GM10266 (cell line): ENCODE measurements at regions not wholly inside any gene's neighbourhood (a gene's known extent, or its start where the extent isn't known, plus 50 kb on each side); places are given as distances from the start of the nearest gene placed in this dataset.

Source experiments
- DNase-seq: peaks from one replicate; pipeline ENCODE4 v3.0.0; 2012; ENCODE audit errors: extremely low spot score
- TF ChIP-seq, protein P1 (sequence below): IDR thresholded peaks from 2 replicates; pipeline ENCODE4 v1.5.1; 2012; ENCODE audit warnings: mild to moderate bottlenecking, low read depth; ENCODE audit not compliant: control insufficient read depth, insufficient read depth; ENCODE audit errors: missing control alignments

DNA sequence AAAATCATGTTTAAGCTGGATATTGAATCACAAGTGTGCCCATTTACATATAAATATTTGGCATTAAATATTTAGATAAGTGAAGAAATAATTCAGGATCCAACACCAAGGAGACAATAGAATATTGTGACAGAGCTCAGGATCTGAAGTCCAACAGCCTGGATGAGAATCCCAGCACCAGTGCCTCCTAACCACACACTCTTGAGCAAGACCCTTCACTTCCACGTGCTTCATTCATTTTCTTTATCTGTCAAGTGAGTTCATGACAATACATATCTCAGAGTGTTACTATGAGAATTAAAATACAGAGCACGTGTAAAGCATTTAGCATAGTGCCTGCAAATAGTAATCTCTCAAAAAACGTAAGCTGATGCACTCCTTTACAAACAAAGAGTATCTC, 78.4 kb upstream of the IKZF1 start:
- DNase-seq: no peak
- TF ChIP-seq, protein P1, sequence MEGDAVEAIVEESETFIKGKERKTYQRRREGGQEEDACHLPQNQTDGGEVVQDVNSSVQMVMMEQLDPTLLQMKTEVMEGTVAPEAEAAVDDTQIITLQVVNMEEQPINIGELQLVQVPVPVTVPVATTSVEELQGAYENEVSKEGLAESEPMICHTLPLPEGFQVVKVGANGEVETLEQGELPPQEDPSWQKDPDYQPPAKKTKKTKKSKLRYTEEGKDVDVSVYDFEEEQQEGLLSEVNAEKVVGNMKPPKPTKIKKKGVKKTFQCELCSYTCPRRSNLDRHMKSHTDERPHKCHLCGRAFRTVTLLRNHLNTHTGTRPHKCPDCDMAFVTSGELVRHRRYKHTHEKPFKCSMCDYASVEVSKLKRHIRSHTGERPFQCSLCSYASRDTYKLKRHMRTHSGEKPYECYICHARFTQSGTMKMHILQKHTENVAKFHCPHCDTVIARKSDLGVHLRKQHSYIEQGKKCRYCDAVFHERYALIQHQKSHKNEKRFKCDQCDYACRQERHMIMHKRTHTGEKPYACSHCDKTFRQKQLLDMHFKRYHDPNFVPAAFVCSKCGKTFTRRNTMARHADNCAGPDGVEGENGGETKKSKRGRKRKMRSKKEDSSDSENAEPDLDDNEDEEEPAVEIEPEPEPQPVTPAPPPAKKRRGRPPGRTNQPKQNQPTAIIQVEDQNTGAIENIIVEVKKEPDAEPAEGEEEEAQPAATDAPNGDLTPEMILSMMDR: no peak

DNA sequence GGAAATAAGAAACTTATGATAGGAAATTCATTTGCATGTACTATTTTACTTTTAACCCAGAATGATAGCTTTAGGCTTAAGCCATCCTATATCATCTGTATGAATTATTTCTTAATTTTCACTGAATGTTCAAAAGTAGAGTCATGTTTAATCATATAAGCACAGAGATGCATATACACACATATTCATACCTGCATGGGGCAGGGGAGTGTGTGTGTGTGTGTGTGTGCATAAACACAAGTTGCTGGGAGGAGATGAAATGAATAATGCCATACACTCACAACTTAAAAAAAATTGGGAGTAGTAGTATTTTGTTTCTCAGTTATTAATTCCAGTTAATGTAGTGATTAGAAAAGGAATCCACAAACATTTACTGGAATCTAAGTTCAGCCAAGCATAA, 83.1 kb upstream of the IKZF1 start:
- TF ChIP-seq, protein P1: no peak
- DNase-seq: no peak

DNA sequence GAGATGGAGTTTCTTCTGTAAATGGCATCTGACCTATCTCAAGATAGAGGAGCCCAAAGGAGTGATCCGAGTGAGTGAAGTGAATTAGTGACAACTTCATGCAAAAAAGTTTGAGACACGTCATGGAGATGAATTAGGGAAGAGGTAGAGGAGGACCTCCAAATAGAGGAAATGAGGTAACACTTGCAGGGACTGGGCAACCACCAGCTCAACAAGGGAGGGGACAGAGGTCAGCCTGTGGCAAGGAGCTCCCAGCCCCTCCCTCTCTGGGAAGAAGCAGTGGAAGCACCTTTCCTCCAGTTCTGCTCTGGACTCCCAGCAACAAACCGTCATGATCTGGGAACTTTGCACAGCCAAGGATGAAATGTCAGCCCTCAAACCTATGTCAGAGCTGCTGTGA, 83.5 kb upstream of the IKZF1 start:
- DNase-seq: no peak
- TF ChIP-seq, protein P1: no peak

DNA sequence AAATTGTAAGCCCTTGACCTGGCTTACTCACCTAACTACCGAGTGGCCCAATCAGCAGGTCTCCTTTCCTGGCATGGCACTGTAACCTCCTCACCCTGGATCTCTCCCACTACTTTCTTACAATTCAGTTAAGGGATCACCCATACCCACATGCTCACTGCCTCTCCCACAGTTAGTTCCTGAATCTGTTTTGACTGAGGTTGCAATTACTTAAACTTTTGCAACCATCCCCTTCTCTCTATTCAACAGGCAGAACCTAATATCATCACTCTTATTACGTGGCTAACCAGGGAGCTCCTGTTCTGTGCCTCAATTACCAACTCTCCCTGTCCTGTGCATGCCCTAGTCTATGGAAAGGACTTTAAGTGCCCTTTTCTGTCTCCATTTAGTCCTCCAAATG, 84.2 kb upstream of the IKZF1 start:
- TF ChIP-seq, protein P1: no peak
- no peak for DNase-seq

DNA sequence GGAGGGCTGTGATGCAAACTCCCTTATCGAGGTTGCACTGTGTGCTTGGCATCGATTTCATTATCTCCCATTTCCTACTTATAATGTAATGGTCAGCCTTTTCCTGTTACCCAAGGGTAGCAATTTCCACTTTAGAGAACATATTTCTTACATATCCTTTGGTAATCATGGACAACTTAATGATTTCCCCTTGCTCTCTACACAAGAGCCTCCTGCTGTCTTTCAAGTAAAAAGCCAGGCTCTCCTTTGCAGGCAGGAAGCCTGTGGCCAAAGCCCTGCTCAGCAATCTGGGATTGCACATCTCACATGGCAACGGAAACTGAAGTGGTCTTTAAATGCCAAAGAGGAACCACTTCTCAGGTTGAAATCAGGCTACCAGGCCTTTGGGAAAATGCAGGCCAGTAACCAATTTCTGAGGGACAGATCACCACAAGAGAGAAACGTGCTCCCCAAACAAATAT, 86.7 kb upstream of the IKZF1 start:
- DNase-seq: no peak
- TF ChIP-seq, protein P1: no peak

DNA sequence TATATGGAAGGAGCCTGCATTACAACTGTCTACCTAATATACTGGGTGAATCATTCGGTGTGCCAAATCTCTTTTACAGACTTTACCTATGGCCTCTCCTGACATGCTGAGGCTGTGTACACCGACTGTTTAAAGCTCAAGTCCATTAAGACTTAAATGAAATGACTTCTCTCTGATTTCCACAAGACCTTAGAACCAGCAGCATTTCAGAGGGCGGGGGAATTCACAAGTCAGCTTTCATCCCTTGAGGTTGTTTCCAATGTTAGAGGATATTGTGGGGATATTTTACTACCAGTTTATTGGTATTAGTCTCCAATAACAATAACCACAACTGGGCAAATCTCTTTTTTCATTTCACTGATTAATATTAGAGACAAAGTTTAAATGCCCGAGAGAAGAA, 87.1 kb upstream of the IKZF1 start:
- TF ChIP-seq, protein P1: no peak
- no peak for DNase-seq

DNA sequence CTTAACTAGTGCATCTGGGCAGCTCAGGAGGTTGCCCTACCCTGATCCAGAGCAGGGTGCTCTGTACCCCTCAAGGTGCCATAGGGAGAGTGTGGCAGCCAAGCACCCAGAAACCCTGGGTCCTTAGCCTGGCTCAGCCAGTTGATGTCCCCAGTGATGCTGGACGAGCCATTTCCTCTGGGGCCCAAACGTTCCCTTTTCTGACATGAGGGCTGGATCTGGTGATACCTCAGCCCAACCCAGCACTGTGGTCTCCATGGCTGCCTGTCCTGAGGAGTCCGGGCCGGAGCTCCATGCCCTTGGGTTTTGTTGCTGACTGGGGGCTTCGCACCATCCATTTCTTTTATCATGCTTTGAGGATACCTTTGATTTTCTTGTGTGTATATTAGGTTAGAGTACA, 87.9 kb upstream of the IKZF1 start:
- DNase-seq: no peak
- TF ChIP-seq, protein P1: no peak
